ENCODE measurements at regions not wholly inside any gene's neighbourhood (a gene's known extent, or its start where the extent isn't known, plus 50 kb on each side); places are given as distances from the start of the nearest gene placed in this dataset.

DNA sequence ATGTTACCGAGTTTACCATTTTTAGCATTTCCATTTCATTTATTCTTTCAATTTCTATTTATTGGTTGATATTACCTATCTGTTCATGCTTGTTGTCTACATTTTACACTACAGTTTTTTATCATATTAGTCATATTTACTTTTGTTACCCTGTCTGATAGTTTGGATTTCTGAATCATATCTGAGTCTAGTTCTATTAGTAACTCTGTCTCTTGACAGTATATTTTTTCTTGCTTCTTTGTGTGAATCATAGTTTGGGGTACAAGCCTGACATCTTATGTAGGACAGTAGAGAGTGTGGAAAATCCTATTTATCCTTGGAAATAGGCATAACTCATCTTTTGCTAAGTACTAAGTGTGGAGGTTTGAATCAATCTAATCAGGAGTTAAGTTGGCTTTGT lies 263.9 kb upstream of the SESN3 start:
- H3K4me1 ChIP-seq (ENCODE audit: control insufficient read depth, insufficient read depth, low read length), result no peaks in the 10 kb centered on the region; the same call in 1 of the 2 replicates
- no peak overlapping the region for H3K4me3 ChIP-seq (ENCODE audit: insufficient read depth, low read depth, low read length)
- H2BK20ac ChIP-seq (ENCODE audit: low read depth, low read length), result no peak overlapping the region
- H4K8ac ChIP-seq (ENCODE audit: low read depth in 2 of 2, low read length in 2 of 2), result no peak overlapping the region
- H3K23ac ChIP-seq (ENCODE audit: low read depth, low read length), result no peak overlapping the region
- H3K4me2 ChIP-seq (ENCODE audit: low read depth, low read length), result no peak overlapping the region
- H4K20me1 ChIP-seq (ENCODE audit: insufficient read depth, low read length), result no peaks in the 10 kb centered on the region
- CTCF ChIA-PET, result no interaction called here
- no peak overlapping the region for H2AK9ac ChIP-seq (replicated peaks; ENCODE audit: low read depth, low read length, poor library complexity)
- H3K56ac ChIP-seq (ENCODE audit: extremely low read depth, insufficient read depth, low read length), result no peak overlapping the region
- H3K9ac ChIP-seq (ENCODE audit: low read depth, low read length), result no peak overlapping the region
- dilution Hi-C loops (cut with HindIII; ENCODE audit: low sequenced_read_pairs, unreplicated experiment) (no loop called here), in situ Hi-C loops (cut with MboI; ENCODE audit: low sequenced_read_pairs) (no loop called here), intact Hi-C loops (cut with micrococcal nuclease) (no loop called here)
- no peak overlapping the region for H3K4ac ChIP-seq (ENCODE audit: low read depth, low read length)
- no TSS peak for BruUV-seq (replicated peaks)
- H3K79me1 ChIP-seq (ENCODE audit: low read depth in 1 of 2, low read length in 2 of 2), result no peaks in the 10 kb centered on the region
- no peaks in the 10 kb centered on the region for H3K36me3 ChIP-seq (ENCODE audit: control insufficient read depth, insufficient read depth, low read length)
- H2AFZ ChIP-seq (replicated peaks; ENCODE audit: low read length, poor library complexity), result no peak overlapping the region
- H3K14ac ChIP-seq (replicated peaks; ENCODE audit: low read depth, low read length), result no peak overlapping the region
- POLR2A ChIA-PET (ENCODE audit: unreplicated experiment), result no interaction called here
- no CpG with 5 or more reads among the region's 1 CpG for WGBS, 2 experiments (ENCODE audit: extremely low coverage in 2 of 2, insufficient read length in 1 of 2)
- H3K18ac ChIP-seq (ENCODE audit: low read depth, low read length), result no peak overlapping the region
- no peak overlapping the region for H3K27ac ChIP-seq (ENCODE audit: insufficient read depth, low read length)
- no peak overlapping the region for H4K91ac ChIP-seq (ENCODE audit: insufficient read depth, low read depth, low read length)
- H4K5ac ChIP-seq (ENCODE audit: low read depth, low read length), result no peak overlapping the region
- H2AK5ac ChIP-seq (ENCODE audit: low read depth, low read length), result no peak overlapping the region
- H2BK5ac ChIP-seq (ENCODE audit: low read depth, low read length, poor library complexity, severe bottlenecking), result no peak overlapping the region
- H3K9me3 ChIP-seq (ENCODE audit: control insufficient read depth, insufficient read depth, low read length), result no peaks in the 10 kb centered on the region
- no peaks in the 10 kb centered on the region for H3K9me1 ChIP-seq (ENCODE audit: insufficient read depth, low read length)
- ATAC-seq (ENCODE audit: low read depth) (no peak), DNase-seq (no peak)
- H2BK15ac ChIP-seq (ENCODE audit: low read depth, low read length), result no peak overlapping the region
- H3K27me3 ChIP-seq (ENCODE audit: control insufficient read depth, insufficient read depth, low read length), result no peaks in the 10 kb centered on the region; the same call in 1 of the 2 replicates
- no peak overlapping the region for H2BK120ac ChIP-seq (ENCODE audit: low read depth, low read length)
- TF ChIP-seq CEBPB (IDR thresholded peaks at IDR 0.05; ENCODE audit: low read depth, low read length) (no peak), SMC3 (IDR thresholded peaks at IDR 0.05; ENCODE audit: low read depth, low read length) (no peak), RAD21 (IDR thresholded peaks at IDR 0.05; ENCODE audit: low read length) (no peak), BHLHE40 (IDR thresholded peaks at IDR 0.05; ENCODE audit: low read depth, low read length) (no peak), POLR2A (IDR thresholded peaks at IDR 0.05; ENCODE audit: low read depth, low read length) (no peak), MAFK (IDR thresholded peaks at IDR 0.05; ENCODE audit: low read depth, low read length) (no peak), RFX5 (IDR thresholded peaks at IDR 0.05; ENCODE audit: low read depth, low read length) (no peak), MXI1 (IDR thresholded peaks at IDR 0.05; ENCODE audit: borderline replicate concordance, low read depth, low read length) (no peak), NFE2L2 (IDR thresholded peaks at IDR 0.05; ENCODE audit: low read depth, low read length) (no peak), MAZ (IDR thresholded peaks at IDR 0.05; ENCODE audit: borderline replicate concordance, low read depth, low read length) (no peak), FOS (IDR thresholded peaks at IDR 0.05; ENCODE audit: low read depth, low read length) (no peak), CHD1 (IDR thresholded peaks at IDR 0.05; ENCODE audit: low read depth, low read length) (no peak)
- TF ChIP-seq, protein P1, sequence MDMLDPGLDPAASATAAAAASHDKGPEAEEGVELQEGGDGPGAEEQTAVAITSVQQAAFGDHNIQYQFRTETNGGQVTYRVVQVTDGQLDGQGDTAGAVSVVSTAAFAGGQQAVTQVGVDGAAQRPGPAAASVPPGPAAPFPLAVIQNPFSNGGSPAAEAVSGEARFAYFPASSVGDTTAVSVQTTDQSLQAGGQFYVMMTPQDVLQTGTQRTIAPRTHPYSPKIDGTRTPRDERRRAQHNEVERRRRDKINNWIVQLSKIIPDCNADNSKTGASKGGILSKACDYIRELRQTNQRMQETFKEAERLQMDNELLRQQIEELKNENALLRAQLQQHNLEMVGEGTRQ (IDR thresholded peaks at IDR 0.05; ENCODE audit: low read depth, low read length), result no peak
- TF ChIP-seq, protein P2, sequence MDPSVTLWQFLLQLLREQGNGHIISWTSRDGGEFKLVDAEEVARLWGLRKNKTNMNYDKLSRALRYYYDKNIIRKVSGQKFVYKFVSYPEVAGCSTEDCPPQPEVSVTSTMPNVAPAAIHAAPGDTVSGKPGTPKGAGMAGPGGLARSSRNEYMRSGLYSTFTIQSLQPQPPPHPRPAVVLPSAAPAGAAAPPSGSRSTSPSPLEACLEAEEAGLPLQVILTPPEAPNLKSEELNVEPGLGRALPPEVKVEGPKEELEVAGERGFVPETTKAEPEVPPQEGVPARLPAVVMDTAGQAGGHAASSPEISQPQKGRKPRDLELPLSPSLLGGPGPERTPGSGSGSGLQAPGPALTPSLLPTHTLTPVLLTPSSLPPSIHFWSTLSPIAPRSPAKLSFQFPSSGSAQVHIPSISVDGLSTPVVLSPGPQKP (IDR thresholded peaks at IDR 0.05; ENCODE audit: borderline replicate concordance, low read depth, low read length), result no peak
- TF ChIP-seq, protein P3, sequence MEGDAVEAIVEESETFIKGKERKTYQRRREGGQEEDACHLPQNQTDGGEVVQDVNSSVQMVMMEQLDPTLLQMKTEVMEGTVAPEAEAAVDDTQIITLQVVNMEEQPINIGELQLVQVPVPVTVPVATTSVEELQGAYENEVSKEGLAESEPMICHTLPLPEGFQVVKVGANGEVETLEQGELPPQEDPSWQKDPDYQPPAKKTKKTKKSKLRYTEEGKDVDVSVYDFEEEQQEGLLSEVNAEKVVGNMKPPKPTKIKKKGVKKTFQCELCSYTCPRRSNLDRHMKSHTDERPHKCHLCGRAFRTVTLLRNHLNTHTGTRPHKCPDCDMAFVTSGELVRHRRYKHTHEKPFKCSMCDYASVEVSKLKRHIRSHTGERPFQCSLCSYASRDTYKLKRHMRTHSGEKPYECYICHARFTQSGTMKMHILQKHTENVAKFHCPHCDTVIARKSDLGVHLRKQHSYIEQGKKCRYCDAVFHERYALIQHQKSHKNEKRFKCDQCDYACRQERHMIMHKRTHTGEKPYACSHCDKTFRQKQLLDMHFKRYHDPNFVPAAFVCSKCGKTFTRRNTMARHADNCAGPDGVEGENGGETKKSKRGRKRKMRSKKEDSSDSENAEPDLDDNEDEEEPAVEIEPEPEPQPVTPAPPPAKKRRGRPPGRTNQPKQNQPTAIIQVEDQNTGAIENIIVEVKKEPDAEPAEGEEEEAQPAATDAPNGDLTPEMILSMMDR (conservative IDR thresholded peaks at IDR 0.05; ENCODE audit: low read depth, low read length), result no peak

All from IMR-90 (cell line).